Common myeloid progenitor, CD34-positive (primary cell): ENCODE measurements at regions not wholly inside any gene's neighbourhood (a gene's known extent, or its start where the extent isn't known, plus 50 kb on each side); places are given as distances from the start of the nearest gene placed in this dataset.

Experiments
- CTCF ChIA-PET: fragments of 350-600 bp; sonication (Branson Sonifier 250); formaldehyde crosslinking; loops from one replicate; lab custom pipeline; 2021; ENCODE audit warnings: antibody characterized with exemption; lab: Charles Lee
- POLR2A ChIA-PET: fragments of 350-600 bp; sonication (Branson Sonifier 250); formaldehyde crosslinking; loops from one replicate; lab custom pipeline; 2021; ENCODE audit warnings: antibody characterized with exemption; lab: Charles Lee
- DNase-seq, 3 donors: peaks; one replicate each; pipeline versions ENCODE4 v3.0.0 to v3.0.0-alpha.2; 2013
- H3K27ac ChIP-seq, 2 experiments: 1 replicate in 1 of 2; 2 replicates in 1 of 2; pipeline ENCODE4 v1.7.0; 2013; ENCODE audit warnings: inconsistent platforms in 2 of 2, low read length in 2 of 2, mild to moderate bottlenecking in 2 of 2, low read depth in 1 of 2, moderate library complexity in 1 of 2; ENCODE audit not compliant: severe bottlenecking in 2 of 2, insufficient read depth in 1 of 2, poor library complexity in 1 of 2
- H3K27me3 ChIP-seq, 5 experiments: replicated peaks in 2 of 5; 1 replicate in 3 of 5; 2 replicates in 2 of 5; pipeline versions ENCODE4 v1.6.1 to v1.7.0; 2013; ENCODE audit warnings: low read length in 4 of 5, mild to moderate bottlenecking in 2 of 5, moderate library complexity in 2 of 5, inconsistent platforms in 1 of 5; ENCODE audit not compliant: insufficient read depth in 5 of 5, control insufficient read depth in 4 of 5
- H3K36me3 ChIP-seq, 4 experiments: 1 replicate in 2 of 4; 2 replicates in 2 of 4; pipeline versions ENCODE4 v1.6.1 to v1.7.0; 2013; ENCODE audit warnings: low read length in 3 of 4, control low read depth in 1 of 4, mild to moderate bottlenecking in 1 of 4; ENCODE audit not compliant: control insufficient read depth in 4 of 4, insufficient read depth in 4 of 4
- H3K4me1 ChIP-seq, 4 experiments: 1 replicate in 3 of 4; 2 replicates in 1 of 4; pipeline versions ENCODE4 v1.6.1 to v1.7.1; 2013; ENCODE audit warnings: low read length in 3 of 4, mild to moderate bottlenecking in 3 of 4, control low read depth in 1 of 4, inconsistent platforms in 1 of 4, moderate library complexity in 1 of 4; ENCODE audit not compliant: control insufficient read depth in 4 of 4, insufficient read depth in 4 of 4; ENCODE audit errors: control extremely low read depth in 1 of 4
- H3K4me3 ChIP-seq, 7 experiments: 1 replicate in 4 of 7; 2 replicates in 3 of 7; pipeline versions ENCODE4 v1.5.1 to v1.7.0; 2013; ENCODE audit warnings: mild to moderate bottlenecking in 7 of 7, low read length in 6 of 7, moderate library complexity in 6 of 7, inconsistent platforms in 2 of 7, low read depth in 2 of 7, control low read depth in 1 of 7; ENCODE audit not compliant: insufficient read depth in 4 of 7, control insufficient read depth in 1 of 7; ENCODE audit errors: extremely low read depth in 1 of 7
- H3K9me3 ChIP-seq, 5 experiments: 1 replicate in 4 of 5; 2 replicates in 1 of 5; pipeline versions ENCODE4 v1.6.1 to v1.7.1; 2013; ENCODE audit warnings: low read length in 4 of 5, mild to moderate bottlenecking in 2 of 5, inconsistent platforms in 1 of 5, low read depth in 1 of 5, moderate library complexity in 1 of 5; ENCODE audit not compliant: control insufficient read depth in 4 of 5, insufficient read depth in 2 of 5; ENCODE audit errors: control extremely low read depth in 1 of 5
- WGBS: methylation state at CpG from one replicate; pipeline ENCODE4 v1.1.5; 2013; ENCODE audit not compliant: insufficient coverage; 5-methylcytosine and 5-hydroxymethylcytosine counted together

GRCh38 chr13:28597641-28598040 is 61.3 kb upstream of the POMP start:
- no peak for DNase-seq
- WGBS = no CpG with 5 or more reads among the region's 3 CpGs
- Histone ChIP-seq H3K27ac (no peak overlapping the region), H3K4me1 (peaks cover 0 to 8% (median under 1%) of the 10 kb centered on the region in 4 experiments), H3K9me3 (peaks cover 0 to 11% (median 4%) of the 10 kb centered on the region in 5 experiments), H3K27me3 (peaks cover 0 to 2% (median 0%) of the 10 kb centered on the region in 5 experiments), H3K36me3 (no peaks in the 10 kb centered on the region), H3K4me3 (no peak overlapping the region)
- POLR2A ChIA-PET = no interaction called here
- CTCF ChIA-PET = interaction anchor here (1.1 kb wide), 1 partner anchor 10 kb away, joined by 3 read pairs; no protein-coding TSS in a partner anchor

- CTCF ChIA-PET = interaction anchor here (1.2 kb wide), 1 partner anchor 23 kb away, joined by 3 read pairs; no protein-coding TSS in a partner anchor
- POLR2A ChIA-PET = no interaction called here
- no peak overlapping the region for H3K27ac ChIP-seq
- no peaks in the 10 kb centered on the region for H3K4me1 ChIP-seq
- no peaks in the 10 kb centered on the region for H3K36me3 ChIP-seq
- no peak for DNase-seq
- no peaks in the 10 kb centered on the region for H3K9me3 ChIP-seq
- 99% methylated on average over 12 of the region's 12 CpGs for WGBS
- no peaks in the 10 kb centered on the region for H3K27me3 ChIP-seq
- no peak overlapping the region for H3K4me3 ChIP-seq
Observed at GRCh38 chr13:28590461-28590860, 68.5 kb upstream of the POMP start.

- ChIA-PET CTCF (no interaction called here), POLR2A (no interaction called here)
- Histone ChIP-seq H3K36me3 (no peaks in the 10 kb centered on the region), H3K4me1 (peaks cover 0 to under 1% (median 0%) of the 10 kb centered on the region in 4 experiments), H3K9me3 (no peaks in the 10 kb centered on the region), H3K4me3 (no peak overlapping the region), H3K27me3 (no peaks in the 10 kb centered on the region), H3K27ac (no peak overlapping the region)
- WGBS = no CpG with 5 or more reads among the region's 5 CpGs
- DNase-seq = no peak
Observed at GRCh38 chr13:28588296-28588695, 70.6 kb upstream of the POMP start.

GRCh38 chr13:28587174-28587540 is 71.8 kb upstream of the POMP start:
- Histone ChIP-seq H3K9me3 (no peaks in the 10 kb centered on the region), H3K27ac (no peak overlapping the region), H3K27me3 (no peaks in the 10 kb centered on the region), H3K36me3 (no peaks in the 10 kb centered on the region), H3K4me3 (no peak overlapping the region), H3K4me1 (peaks cover 0 to 11% (median 6%) of the 10 kb centered on the region in 4 experiments)
- WGBS = no CpG with 5 or more reads among the region's 2 CpGs
- DNase-seq = no peak
- ChIA-PET POLR2A (no interaction called here), CTCF (no interaction called here)

- Histone ChIP-seq H3K4me3 (no peak overlapping the region), H3K27me3 (no peaks in the 10 kb centered on the region), H3K27ac (no peak overlapping the region), H3K9me3 (no peaks in the 10 kb centered on the region), H3K36me3 (no peaks in the 10 kb centered on the region), H3K4me1 (peaks cover 0 to 12% (median 6%) of the 10 kb centered on the region in 4 experiments)
- WGBS = 70% methylated on average over 4 of the region's 6 CpGs
- no peak for DNase-seq
- ChIA-PET POLR2A (no interaction called here), CTCF (interaction anchor here (1.0 kb wide), 1 partner anchor 20 kb away, joined by 3 read pairs; no protein-coding TSS in a partner anchor)
Observed at GRCh38 chr13:28586439-28587173, 72.3 kb upstream of the POMP start.

GRCh38 chr13:28585561-28585960 is 73.4 kb upstream of the POMP start:
- no peaks in the 10 kb centered on the region for H3K36me3 ChIP-seq
- H3K4me1 ChIP-seq = peaks cover 0 to 12% (median 6%) of the 10 kb centered on the region in 4 experiments
- H3K27ac ChIP-seq = no peak overlapping the region
- no peaks in the 10 kb centered on the region for H3K9me3 ChIP-seq
- H3K27me3 ChIP-seq = no peaks in the 10 kb centered on the region
- ChIA-PET POLR2A (no interaction called here), CTCF (interaction anchor here (1.0 kb wide), 1 partner anchor 21 kb away, joined by 3 read pairs; no protein-coding TSS in a partner anchor)
- WGBS = 100% methylated on average over 1 of the region's 1 CpG
- peak in 2 of 3 donors; percentile 7 to 10 for DNase-seq
- H3K4me3 ChIP-seq = no peak overlapping the region

GRCh38 chr13:28584873-28585381 is 74.0 kb upstream of the POMP start:
- Histone ChIP-seq H3K36me3 (no peaks in the 10 kb centered on the region), H3K9me3 (no peaks in the 10 kb centered on the region), H3K4me1 (peaks cover 0 to 12% (median 6%) of the 10 kb centered on the region in 4 experiments), H3K27ac (no peak overlapping the region), H3K4me3 (no peak overlapping the region), H3K27me3 (no peaks in the 10 kb centered on the region)
- 65% methylated on average over 3 of the region's 4 CpGs for WGBS
- no peak for DNase-seq
- POLR2A ChIA-PET = no interaction called here
- CTCF ChIA-PET = no interaction called here
